ENCODE measurements at regions not wholly inside any gene's neighbourhood (a gene's known extent, or its start where the extent isn't known, plus 50 kb on each side); places are given as distances from the start of the nearest gene placed in this dataset.

DNA sequence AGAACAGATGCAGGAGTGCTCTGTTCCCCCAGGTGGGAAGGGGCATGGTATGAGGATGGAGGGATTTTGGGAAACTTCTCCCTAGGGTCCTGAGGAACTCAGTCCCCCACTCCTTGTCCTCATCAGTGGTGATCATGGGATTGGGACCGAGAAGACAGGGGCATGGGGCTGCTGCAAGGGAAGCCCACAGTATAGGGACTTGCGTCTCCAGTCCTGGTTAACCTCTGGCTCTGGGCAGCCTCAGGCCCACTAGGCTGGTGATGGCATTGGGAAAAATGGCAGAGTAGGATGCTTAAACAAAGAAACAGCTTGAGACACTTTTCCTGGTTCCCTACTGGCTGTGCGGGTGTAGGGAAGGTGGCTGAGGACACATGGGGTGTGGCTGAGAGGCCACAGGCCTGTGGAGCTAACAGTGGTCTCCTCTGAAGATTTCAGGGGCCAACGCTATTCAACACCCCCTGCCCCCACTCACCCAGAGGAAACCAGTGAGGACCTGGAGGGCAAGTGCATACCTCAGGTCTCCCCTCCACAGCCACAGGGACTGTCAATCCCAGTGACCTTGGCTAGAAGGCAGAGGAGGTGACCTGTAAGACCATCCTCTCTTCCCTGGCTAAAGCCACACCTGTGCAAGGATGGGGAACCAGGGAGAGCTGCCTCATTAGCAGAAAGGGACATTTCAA lies 261.3 kb downstream of the CCSER2 start (continued):
- TF ChIP-seq NR2C2 (CRISPR knock-in tag; IDR thresholded peaks at IDR 0.05) (no peak), ZBTB21 (CRISPR knock-in tag; IDR thresholded peaks at IDR 0.05; ENCODE audit: borderline replicate concordance) (no peak), PREB (CRISPR knock-in tag; IDR thresholded peaks at IDR 0.05; ENCODE audit: borderline replicate concordance) (no peak), FOXK1 (CRISPR knock-in tag; IDR thresholded peaks at IDR 0.05) (no peak), SOX15 (CRISPR knock-in tag; IDR thresholded peaks at IDR 0.05) (no peak), ARID4B (CRISPR knock-in tag; IDR thresholded peaks at IDR 0.05; ENCODE audit: borderline replicate concordance) (no peak), ELF4 (CRISPR knock-in tag; IDR thresholded peaks at IDR 0.05; ENCODE audit: low read depth) (no peak), ATF1 (CRISPR knock-in tag; IDR thresholded peaks at IDR 0.05) (no peak), TCF7 (CRISPR knock-in tag; IDR thresholded peaks at IDR 0.05; ENCODE audit: low read depth) (no peak), ZNF138 (CRISPR knock-in tag; conservative IDR thresholded peaks at IDR 0.05) (no peak)
- TF ChIP-seq, protein P1, sequence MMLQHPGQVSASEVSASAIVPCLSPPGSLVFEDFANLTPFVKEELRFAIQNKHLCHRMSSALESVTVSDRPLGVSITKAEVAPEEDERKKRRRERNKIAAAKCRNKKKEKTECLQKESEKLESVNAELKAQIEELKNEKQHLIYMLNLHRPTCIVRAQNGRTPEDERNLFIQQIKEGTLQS (CRISPR knock-in tag; conservative IDR thresholded peaks at IDR 0.05): no peak
- TF ChIP-seq, protein P2, sequence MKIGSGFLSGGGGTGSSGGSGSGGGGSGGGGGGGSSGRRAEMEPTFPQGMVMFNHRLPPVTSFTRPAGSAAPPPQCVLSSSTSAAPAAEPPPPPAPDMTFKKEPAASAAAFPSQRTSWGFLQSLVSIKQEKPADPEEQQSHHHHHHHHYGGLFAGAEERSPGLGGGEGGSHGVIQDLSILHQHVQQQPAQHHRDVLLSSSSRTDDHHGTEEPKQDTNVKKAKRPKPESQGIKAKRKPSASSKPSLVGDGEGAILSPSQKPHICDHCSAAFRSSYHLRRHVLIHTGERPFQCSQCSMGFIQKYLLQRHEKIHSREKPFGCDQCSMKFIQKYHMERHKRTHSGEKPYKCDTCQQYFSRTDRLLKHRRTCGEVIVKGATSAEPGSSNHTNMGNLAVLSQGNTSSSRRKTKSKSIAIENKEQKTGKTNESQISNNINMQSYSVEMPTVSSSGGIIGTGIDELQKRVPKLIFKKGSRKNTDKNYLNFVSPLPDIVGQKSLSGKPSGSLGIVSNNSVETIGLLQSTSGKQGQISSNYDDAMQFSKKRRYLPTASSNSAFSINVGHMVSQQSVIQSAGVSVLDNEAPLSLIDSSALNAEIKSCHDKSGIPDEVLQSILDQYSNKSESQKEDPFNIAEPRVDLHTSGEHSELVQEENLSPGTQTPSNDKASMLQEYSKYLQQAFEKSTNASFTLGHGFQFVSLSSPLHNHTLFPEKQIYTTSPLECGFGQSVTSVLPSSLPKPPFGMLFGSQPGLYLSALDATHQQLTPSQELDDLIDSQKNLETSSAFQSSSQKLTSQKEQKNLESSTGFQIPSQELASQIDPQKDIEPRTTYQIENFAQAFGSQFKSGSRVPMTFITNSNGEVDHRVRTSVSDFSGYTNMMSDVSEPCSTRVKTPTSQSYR (CRISPR knock-in tag; IDR thresholded peaks at IDR 0.05): no peak

GRCh38 chr10:84590327-84591193 lies 262.2 kb downstream of the CCSER2 start:
- no peaks in the 10 kb centered on the region for H3K36me3 Mint-ChIP-seq
- DNase-seq (ENCODE audit: low spot score) (no peak), ATAC-seq (no peak)
- H3K9me3 Mint-ChIP-seq: no peaks in the 10 kb centered on the region
- no peak overlapping the region for H3K4me3 Mint-ChIP-seq
- CTCF ChIA-PET: interaction anchor here (1.4 to 1.5 kb wide), 3 partner anchors 23 to 50 kb away, joined by 4 to 7 read pairs (median 4); no protein-coding TSS in a partner anchor
- H3K27ac Mint-ChIP-seq: no peak overlapping the region
- POLR2A ChIA-PET: no interaction called here
- H3K27me3 Mint-ChIP-seq (ENCODE audit: low read depth): peaks cover 19% of the 10 kb centered on the region
- peaks cover 22% of the 10 kb centered on the region for H3K4me1 Mint-ChIP-seq
- TF ChIP-seq CBFB (CRISPR knock-in tag; IDR thresholded peaks at IDR 0.05; ENCODE audit: low read depth) (no peak), PRDM15 (CRISPR knock-in tag; IDR thresholded peaks at IDR 0.05) (no peak), HMGXB4 (CRISPR knock-in tag; IDR thresholded peaks at IDR 0.05) (no peak), MAX (CRISPR knock-in tag; IDR thresholded peaks at IDR 0.05) (no peak), ESRRA (CRISPR knock-in tag; IDR thresholded peaks at IDR 0.05; ENCODE audit: borderline replicate concordance) (no peak)

All from WTC11 (cell line).